GM19397 (cell line): ENCODE measurements at regions not wholly inside any gene's neighbourhood (a gene's known extent, or its start where the extent isn't known, plus 50 kb on each side); places are given as distances from the start of the nearest gene placed in this dataset.
A peak's percentile ranks its signal among the peaks of the same experiment; 100 is the strongest.
"Not testable (repeated sequence)": the region's sequence is repeated elsewhere in the genome, so short reads cannot be mapped to it uniquely, and the experiment has no call there.

ENCODE experiments used
- ATAC-seq: cut with Tn5 transposase; IDR thresholded peaks from one replicate; pipeline ENCODE4 v1.9.1; 2021; ENCODE audit warnings: mild to moderate bottlenecking, moderate library complexity; ENCODE audit not compliant: unreplicated experiment

- no peak for ATAC-seq
Observed at GRCh38 chr18:46224181-46224775, 120.1 kb downstream of the HAUS1 start.

DNA sequence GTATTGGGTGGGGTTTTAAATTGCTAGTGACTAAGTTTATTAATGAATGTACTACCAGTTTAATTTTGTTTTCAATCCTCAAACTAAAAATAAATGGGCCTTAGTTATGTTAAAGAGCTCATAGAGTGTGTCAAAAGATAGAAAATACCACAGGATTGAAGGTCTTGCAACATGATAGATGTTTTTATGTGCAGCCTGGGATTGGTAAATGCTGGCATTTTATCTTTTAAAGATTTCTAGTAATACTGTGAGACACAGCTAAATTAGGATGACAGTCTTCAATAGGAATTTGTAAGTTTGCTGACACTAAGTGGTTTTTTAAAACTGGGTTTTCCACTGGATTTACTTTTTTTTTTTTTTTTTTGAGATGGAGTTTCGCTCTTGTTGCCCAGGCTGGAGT lies 122.3 kb downstream of the HAUS1 start:
- no peak for ATAC-seq

DNA sequence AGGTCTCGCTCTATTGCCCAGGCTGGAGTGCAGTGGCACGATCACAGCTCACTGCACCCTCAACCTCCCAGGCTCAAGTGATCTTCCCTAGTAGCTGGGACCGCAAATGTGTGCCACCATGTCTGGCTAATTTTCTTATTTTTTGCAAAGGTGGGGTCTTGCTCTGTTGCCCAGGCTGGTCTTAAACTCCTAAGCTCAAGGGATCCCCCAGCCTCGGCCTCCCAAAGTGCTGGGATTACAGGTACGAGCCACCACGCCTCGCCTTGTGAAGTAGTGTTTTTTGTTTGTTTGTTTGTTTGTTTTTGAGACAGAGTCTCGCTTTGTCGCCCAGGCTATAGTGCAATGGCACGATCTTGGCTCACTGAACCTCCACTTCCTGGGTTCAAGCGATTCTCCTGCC lies 125.5 kb downstream of the HAUS1 start:
- not testable (repeated sequence) for ATAC-seq

GRCh38 chr18:46236156-46236555 lies 132.0 kb downstream of the HAUS1 start:
- no peak for ATAC-seq

- no peak for ATAC-seq
Observed at GRCh38 chr18:46237891-46238290, 133.7 kb downstream of the HAUS1 start.

- no peak for ATAC-seq
Observed at GRCh38 chr18:46239549-46239948, 135.4 kb downstream of the HAUS1 start.

GRCh38 chr18:46239998-46240397 lies 135.8 kb downstream of the HAUS1 start:
- no peak for ATAC-seq

DNA sequence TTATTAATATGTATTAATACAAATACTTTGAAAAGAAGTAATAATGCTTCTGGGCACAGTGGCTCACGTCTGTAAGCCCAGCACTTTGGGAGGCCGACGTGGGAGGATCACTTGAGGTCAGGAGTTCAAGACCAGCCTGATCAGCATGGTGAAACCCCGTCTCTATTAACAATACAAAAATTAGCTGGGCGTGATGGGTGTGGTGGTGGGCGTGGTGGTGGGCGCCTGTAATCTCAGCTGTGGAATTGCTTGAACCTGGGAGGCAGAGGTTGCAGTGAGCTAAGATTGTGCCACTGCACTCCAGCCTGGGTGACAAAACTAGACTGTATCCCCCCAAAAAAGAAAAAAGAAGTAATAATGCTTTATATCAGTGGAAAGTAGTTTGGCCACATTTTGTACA lies 137.2 kb downstream of the HAUS1 start:
- not testable (repeated sequence) for ATAC-seq

DNA sequence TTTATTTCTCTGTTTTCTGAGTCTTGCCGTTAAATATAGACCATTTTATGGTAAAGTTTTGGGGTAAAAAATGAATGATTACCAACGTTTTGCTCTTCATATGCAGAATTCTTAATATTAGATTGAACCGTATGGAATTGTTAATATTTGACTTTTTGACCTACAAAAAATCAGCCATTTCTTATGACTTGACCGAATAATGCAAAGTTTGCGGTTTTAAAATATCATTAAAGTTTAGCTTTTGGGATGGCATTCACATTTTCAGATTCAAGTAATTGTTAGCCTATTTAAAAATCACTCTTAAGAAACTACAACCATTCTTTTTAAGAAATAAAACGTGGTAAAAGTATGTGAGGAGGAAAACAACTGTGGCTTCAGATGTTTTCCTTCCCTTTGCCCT lies 138.0 kb downstream of the HAUS1 start:
- ATAC-seq: no peak

- no peak for ATAC-seq
Observed at GRCh38 chr18:46243095-46243494, 138.9 kb downstream of the HAUS1 start.

DNA sequence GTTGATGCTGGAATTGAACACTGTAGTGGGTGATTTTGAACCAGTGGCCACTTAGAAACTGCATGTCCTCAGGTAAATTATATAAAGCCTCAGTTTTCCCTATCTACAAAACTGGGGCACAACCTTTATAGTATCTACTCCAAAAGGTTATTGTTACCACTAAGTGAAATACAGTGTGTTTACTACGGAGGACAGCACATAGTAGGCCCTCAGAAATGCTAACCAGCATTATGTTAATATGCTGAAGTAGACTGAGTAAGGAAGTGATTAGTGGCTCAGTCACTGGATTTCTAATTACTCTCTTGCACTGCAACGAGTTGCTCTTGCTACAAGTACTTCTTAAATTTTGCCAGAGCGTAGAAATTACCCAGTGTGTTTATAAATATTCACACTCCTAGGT lies 139.5 kb downstream of the HAUS1 start:
- ATAC-seq: no peak

GRCh38 chr18:46246101-46246500 lies 141.9 kb downstream of the HAUS1 start:
- no peak for ATAC-seq

- no peak for ATAC-seq
Observed at GRCh38 chr18:46247942-46248341, 143.8 kb downstream of the HAUS1 start.

DNA sequence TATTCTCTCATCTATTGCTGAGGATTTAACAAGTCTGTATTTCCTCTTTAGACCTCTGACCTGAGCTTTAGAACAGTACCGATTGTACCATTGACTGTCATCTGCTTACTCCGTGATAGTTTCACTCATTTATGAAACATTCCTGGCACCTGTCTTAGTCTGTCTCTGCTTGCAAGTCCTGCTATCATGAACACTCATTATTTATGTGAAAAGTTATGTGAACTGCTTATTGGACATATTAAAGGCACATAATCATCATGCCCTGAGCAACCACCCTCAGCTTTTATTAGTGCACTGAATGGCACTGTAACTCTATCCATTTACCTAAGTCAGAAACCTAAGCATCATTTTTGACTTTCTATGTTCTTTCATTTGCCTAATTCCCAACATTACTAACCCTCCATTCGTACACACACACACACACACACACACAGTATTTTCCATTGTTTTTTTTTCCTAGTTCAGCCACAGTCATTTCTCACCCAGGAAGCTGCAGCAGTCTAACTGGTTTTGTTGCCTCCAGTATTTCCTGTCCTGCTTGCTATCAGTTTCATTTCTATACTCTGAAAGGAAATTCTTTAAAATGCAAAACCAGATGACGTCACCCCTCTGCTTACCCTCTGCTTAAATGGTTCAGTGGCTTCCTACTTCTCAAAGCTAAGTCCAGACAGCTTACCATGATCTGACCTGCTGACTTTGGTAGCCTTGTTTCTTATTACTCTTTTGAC lies 146.1 kb downstream of the HAUS1 start:
- ATAC-seq: peak; percentile 95

DNA sequence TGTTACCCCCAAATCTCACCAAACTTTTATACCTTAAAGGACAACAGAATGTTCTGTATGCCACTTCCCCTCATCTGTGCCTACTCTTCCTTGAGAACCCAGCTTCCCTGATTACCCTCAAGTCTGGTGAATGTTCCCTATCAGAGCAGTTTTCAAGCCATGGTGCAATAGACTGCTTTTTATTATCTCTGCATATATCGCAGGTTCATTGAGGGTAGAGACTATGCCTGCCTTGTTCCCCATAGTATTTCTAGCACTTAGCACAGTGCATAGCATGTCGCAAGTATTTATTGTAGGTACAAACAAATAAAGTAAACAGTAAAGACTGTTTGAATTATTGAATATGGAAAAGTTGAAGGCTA lies 146.6 kb downstream of the HAUS1 start:
- no peak for ATAC-seq

DNA sequence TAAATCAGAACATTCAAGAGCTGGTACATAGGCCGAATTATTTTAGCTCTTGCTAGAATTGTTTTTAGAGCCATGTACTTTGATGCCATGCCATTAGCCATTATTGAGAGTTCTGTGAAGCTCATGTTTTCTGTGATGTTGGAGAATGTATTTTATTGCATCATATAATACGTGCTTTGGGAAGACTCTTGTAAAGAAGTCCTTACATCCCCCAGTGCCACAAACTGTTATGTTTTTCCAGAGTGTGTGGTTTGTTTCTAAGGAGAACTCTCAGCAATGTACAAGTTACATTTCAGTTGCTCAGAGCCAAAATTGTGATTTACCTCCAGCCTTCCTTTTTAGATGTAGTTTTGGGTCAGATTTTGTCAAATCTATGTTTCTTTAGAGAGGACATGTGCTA lies 148.6 kb downstream of the HAUS1 start:
- no peak for ATAC-seq

DNA sequence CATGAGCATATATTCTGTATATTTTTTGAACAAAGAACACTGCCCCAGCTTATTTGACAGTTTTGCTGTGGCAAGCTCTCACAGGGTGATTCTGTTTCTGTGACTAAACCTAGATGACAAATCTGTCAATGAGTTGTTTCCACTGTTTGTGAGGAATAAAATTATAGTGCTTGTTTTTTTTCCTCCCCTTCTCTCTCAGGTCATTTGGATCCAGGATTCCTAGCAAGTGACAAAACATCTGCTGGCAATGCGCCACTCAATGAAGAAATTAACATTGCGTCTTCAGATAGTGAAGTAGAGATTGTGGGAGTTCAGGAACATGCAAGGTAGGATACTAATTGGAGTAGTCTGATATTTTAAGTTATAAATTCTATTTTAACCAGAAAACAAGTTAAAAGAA lies 149.3 kb downstream of the HAUS1 start:
- no peak for ATAC-seq

DNA sequence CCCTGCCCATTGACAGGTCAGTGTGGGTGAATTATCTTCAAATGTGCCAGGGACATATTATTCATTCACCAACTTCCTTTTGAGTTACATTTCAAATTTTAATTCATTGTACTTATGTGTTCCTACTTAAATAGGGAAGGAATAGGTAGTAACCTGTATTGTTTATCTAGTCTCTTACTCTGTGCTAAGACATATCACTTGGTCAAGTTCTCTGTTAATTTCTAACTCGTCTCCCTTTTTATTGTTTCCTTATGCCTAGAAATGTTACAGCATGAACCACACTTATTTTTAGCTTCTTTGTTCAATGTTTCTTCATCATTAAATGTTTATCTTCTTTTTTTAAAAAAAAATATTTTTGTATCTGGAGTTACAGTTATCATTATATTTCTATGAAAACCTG lies 151.9 kb downstream of the HAUS1 start:
- no peak for ATAC-seq

DNA sequence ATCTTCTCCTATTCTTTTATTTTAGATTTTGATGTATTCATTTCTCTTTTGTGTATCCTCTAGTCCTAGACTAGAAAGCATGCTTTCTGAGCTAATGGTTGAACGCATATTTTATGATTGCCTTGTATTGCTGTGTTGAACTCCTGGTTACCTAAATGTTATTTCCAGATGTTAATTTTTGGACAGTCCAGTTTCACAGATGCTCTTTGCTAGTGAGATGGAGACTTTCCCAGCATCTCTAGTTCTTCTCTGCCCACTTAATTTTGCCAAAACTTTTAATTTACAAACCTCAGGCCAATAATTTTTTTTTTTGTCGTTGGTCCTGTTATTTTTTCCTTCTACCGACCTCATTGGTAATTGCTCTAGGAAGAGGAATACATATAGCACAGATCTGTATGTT lies 153.2 kb downstream of the HAUS1 start:
- ATAC-seq: no peak

GRCh38 chr18:46260016-46260878 lies 156.1 kb downstream of the HAUS1 start:
- ATAC-seq: no peak

DNA sequence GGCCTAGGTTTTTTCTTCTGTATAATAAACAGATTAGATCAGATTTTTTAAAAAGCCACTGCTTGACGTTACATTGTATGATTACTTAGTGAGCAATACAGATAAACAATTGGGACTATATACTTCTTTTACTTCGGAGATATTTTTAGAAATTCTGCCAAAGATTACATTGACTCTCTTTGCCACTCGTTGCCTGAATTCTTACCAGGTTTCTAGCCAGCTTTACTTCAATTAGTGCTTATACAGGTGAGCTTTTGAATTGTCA lies 156.6 kb downstream of the HAUS1 start:
- no peak for ATAC-seq

- no peak for ATAC-seq
Observed at GRCh38 chr18:46261799-46262198, 157.6 kb downstream of the HAUS1 start.
